ENCODE measurements at regions not wholly inside any gene's neighbourhood (a gene's known extent, or its start where the extent isn't known, plus 50 kb on each side); places are given as distances from the start of the nearest gene placed in this dataset.

DNA sequence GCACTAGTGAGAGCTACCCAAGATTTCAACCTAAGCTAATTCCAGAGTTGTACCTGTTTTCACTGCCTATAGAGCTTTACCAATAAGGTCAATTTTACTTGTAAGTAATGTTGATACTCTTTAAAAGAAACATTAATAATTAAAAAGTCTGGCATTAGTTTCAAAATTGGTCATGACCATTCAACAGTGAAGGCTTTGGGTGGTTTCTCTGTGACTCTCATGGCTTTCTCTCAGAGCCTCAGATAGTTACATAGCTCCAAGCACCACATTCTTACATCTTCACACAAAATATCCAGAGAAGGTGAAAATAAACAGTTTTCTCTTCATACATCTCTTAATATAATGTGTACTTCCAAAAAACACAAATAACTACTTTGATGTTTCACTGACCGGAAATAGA, 61.5 kb upstream of the TCF12 start:
- TF ChIP-seq HES4 (CRISPR knock-in tag; IDR thresholded peaks at IDR 0.05; ENCODE audit: borderline replicate concordance) (no peak), HNRNPLL (IDR thresholded peaks at IDR 0.05; ENCODE audit: low read depth, low read length, poor library complexity, severe bottlenecking) (no peak), SP2 (CRISPR knock-in tag; IDR thresholded peaks at IDR 0.05) (no peak), FOXM1 (CRISPR knock-in tag; IDR thresholded peaks at IDR 0.05) (no peak)
